ENCODE measurements at regions not wholly inside any gene's neighbourhood (a gene's known extent, or its start where the extent isn't known, plus 50 kb on each side); places are given as distances from the start of the nearest gene placed in this dataset.

DNA sequence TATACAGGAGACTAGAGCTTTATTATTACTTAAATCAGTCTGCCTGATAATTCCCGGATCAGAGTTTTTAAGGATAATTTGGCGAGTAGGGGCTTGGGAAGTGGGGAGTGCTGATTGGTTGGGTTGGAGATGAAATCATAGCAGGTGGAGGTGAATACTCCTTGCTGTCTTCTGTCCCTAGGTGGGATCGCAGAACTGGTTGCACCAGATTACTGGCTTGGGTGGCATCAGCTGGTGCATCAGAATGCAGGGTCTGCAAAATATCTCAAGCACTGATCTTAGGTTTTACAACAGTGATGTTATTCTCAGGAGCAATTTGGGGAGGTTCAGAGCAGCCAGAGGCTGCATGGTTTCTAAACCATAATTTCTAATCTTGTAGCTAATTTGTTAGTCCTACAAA, 68.1 kb downstream of the KIF4B start:
- TF ChIP-seq, protein P1, sequence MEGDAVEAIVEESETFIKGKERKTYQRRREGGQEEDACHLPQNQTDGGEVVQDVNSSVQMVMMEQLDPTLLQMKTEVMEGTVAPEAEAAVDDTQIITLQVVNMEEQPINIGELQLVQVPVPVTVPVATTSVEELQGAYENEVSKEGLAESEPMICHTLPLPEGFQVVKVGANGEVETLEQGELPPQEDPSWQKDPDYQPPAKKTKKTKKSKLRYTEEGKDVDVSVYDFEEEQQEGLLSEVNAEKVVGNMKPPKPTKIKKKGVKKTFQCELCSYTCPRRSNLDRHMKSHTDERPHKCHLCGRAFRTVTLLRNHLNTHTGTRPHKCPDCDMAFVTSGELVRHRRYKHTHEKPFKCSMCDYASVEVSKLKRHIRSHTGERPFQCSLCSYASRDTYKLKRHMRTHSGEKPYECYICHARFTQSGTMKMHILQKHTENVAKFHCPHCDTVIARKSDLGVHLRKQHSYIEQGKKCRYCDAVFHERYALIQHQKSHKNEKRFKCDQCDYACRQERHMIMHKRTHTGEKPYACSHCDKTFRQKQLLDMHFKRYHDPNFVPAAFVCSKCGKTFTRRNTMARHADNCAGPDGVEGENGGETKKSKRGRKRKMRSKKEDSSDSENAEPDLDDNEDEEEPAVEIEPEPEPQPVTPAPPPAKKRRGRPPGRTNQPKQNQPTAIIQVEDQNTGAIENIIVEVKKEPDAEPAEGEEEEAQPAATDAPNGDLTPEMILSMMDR (IDR thresholded peaks at IDR 0.05), result no peak

DNA sequence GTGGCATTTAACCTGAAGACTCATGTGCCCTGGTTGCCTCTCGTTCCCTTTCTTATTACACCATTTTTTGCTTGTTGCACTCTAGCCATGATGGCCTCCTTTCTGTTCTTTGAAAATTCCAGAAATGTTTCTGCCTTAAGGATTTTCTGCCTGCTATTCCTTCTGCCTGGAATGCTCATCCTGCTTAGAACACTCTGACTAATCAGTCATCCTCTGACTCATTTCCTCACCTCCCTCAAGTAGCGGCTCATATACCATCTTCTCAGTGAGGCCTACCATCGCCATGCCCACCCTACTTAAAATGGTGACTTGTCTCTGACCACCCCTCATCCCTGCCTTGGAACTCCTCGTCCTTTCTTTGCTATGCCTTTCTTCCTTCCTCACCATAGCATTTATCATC, 68.8 kb downstream of the KIF4B start:
- no peak for ATAC-seq
- Histone ChIP-seq H3K9me3 (no peaks in the 10 kb centered on the region), H3K4me3 (no peak overlapping the region), H3K4me1 (ENCODE audit: low read depth) (no peaks in the 10 kb centered on the region), H3K36me3 (ENCODE audit: low read depth) (no peaks in the 10 kb centered on the region)
- intact Hi-C loops (cut with DNase I, micrococcal nuclease), result no loop called here
- TF ChIP-seq, protein P1 (IDR thresholded peaks at IDR 0.05), result no peak
- DNase-seq, result no peak

More for the DNA sequence above, 68.1 kb downstream of the KIF4B start:
- H3K4me3 ChIP-seq, result no peak overlapping the region
- no peaks in the 10 kb centered on the region for H3K36me3 ChIP-seq (ENCODE audit: low read depth)
- intact Hi-C loops (cut with DNase I, micrococcal nuclease), result no loop called here
- ATAC-seq (no peak), DNase-seq (no peak)
- H3K9me3 ChIP-seq, result no peaks in the 10 kb centered on the region
- H3K4me1 ChIP-seq (ENCODE audit: low read depth), result no peaks in the 10 kb centered on the region

DNA sequence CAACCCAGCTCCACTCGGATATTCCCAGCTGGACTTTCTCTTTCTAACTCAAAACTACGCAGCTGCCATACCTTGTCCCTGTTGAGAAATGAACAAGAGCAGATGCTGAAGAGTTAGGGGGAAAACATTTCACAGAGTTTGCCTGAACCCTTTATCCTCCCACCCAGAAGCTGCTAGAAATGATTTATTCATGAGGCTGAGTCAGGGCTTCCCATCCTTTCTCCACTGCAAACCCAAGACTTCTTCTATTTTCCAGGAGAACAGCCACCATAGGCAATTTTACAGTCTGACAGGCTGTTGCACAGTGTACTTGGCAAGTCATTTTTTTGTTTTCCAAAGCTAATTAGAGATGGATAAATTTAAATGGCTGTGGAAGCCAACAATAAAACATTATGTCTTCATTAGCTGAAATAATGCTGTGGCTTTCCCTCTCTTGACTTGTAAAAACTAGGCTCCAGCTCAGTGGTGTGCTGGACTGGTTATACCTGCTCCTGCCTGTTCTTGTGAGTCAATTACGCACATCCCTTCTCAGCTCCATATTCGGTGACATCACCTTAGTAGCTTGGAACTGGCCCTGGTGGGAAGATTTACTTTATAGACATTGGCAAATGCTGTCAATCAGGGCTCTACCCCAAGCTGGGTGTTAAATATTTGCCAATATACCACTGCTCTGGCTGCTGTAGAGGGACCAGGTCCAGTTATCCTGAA, 71.9 kb downstream of the KIF4B start:
- H3K9me3 ChIP-seq, result no peaks in the 10 kb centered on the region
- TF ChIP-seq, protein P1 (IDR thresholded peaks at IDR 0.05), result no peak
- H3K4me3 ChIP-seq, result no peak overlapping the region
- ATAC-seq (no peak), DNase-seq (no peak)
- no peaks in the 10 kb centered on the region for H3K4me1 ChIP-seq (ENCODE audit: low read depth)
- intact Hi-C loops (cut with DNase I, micrococcal nuclease), result no loop called here
- no peaks in the 10 kb centered on the region for H3K36me3 ChIP-seq (ENCODE audit: low read depth)

DNA sequence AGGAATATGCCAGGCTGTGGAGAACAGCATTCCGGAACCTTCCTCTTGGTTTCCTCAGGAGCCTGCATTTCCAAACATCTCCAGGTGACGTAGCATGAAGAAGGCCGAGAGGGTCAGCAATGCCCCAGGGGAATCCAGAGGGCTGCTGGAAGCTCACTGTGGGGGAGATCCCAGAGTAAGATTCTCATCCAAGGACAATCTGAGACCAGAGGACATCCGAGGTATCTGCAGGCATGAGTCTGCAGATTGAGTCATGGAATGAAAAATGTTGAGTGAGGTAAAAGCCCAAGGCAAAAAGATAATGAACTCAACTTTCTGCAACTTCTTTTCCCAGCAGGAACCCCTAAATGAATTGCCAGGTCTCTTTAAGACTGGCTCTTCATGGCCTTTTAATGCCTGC, 73.5 kb downstream of the KIF4B start:
- TF ChIP-seq, protein P1 (IDR thresholded peaks at IDR 0.05), result no peak
- intact Hi-C loops (cut with DNase I, micrococcal nuclease), result no loop called here
- DNase-seq (no peak), ATAC-seq (no peak)
- Histone ChIP-seq H3K9me3 (no peaks in the 10 kb centered on the region), H3K4me3 (no peak overlapping the region), H3K4me1 (ENCODE audit: low read depth) (no peaks in the 10 kb centered on the region), H3K36me3 (ENCODE audit: low read depth) (no peaks in the 10 kb centered on the region)

DNA sequence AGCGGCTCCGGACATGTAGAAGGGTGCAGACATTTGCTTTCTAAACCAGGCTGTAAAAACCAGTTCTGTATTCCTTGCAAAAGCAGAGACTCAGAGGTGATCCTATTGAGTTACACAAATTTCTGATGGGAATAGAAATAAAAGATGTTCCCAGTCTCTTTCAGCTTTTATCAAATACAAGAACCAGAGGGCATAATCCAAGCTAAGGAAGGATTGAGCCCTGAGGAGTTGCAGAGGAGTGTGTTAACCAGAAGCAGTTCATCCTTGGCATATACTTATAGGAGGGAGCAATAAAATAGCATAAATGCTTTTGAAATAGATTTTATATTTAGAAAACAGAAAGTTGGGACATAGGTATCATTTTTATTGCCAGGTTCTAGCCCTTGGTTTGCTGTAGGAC, 75.3 kb downstream of the KIF4B start:
- Histone ChIP-seq H3K4me1 (ENCODE audit: low read depth) (no peaks in the 10 kb centered on the region), H3K9me3 (no peaks in the 10 kb centered on the region), H3K4me3 (no peak overlapping the region), H3K36me3 (ENCODE audit: low read depth) (no peaks in the 10 kb centered on the region)
- DNase-seq (no peak), ATAC-seq (no peak)
- TF ChIP-seq, protein P1 (IDR thresholded peaks at IDR 0.05), result no peak
- intact Hi-C loops (cut with DNase I, micrococcal nuclease), result no loop called here

DNA sequence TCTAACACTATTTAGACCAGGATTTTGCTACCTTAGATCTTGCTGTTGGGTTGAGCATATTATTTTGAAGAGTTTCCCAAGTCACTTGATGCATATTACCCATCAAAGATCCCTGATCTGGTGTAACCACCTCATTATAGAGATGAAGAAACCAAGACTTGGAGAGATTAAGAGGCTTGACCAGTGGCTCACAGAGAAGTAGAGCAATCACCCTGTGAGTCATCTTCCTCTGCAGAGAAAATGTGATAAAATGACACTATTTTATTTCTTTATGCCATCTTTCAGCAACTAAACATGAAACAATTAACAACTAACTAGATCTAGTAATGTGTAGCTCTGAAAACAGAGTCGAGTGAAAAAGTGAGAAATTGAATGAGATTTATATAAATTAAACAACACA, 76.1 kb downstream of the KIF4B start:
- no peaks in the 10 kb centered on the region for H3K9me3 ChIP-seq
- no peaks in the 10 kb centered on the region for H3K4me1 ChIP-seq (ENCODE audit: low read depth)
- DNase-seq, result no peak
- no peak overlapping the region for H3K4me3 ChIP-seq
- ATAC-seq, result no peak
- TF ChIP-seq, protein P1 (IDR thresholded peaks at IDR 0.05), result no peak
- intact Hi-C loops (cut with DNase I, micrococcal nuclease), result no loop called here
- H3K36me3 ChIP-seq (ENCODE audit: low read depth), result no peaks in the 10 kb centered on the region

Data from mucosa of descending colon (tissue), 3 donors.